NOMO-1 (cell line): ENCODE measurements at regions not wholly inside any gene's neighbourhood (a gene's known extent, or its start where the extent isn't known, plus 50 kb on each side); places are given as distances from the start of the nearest gene placed in this dataset.

Experiments
- DNase-seq, 2 experiments: peaks; one replicate each; lab custom pipeline; 2025; ENCODE audit not compliant: unreplicated experiment in 2 of 2; lab: John Stamatoyannopoulos, UW

DNA sequence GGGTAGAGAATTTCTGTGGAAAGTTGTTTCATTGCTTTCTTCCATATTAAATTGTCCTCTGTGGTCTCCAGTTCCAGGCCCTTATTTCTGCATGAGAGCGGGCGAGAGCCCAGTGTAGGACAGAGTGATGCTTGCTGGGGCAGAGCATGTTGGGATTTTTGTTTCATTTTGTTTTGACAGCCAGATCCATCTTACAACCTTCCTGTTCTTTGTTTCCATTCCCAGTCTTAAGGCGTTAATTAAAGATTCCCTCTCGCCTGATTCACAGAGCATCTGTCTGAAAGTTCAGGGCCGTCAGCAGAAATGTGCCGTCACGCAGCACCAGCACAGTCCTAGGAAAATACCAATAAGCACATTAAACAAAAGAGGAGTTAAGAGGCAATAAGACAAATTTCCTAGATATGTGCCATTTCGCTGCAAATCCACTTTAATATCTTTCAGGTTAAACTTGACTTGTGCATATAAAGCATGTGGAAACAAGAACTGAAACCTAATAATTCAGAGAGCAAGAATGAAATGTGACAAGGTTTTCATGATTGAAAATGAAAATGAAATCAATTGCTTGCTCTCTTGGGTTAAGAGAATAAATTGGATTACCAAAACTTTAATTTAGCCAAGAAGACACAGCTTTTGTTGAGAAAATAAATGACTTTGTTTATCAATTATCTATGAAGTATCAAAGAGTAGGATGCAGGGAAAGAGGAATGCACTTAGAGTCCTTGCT lies 210.7 kb upstream of the SLC10A2 start:
- no peak for DNase-seq

DNA sequence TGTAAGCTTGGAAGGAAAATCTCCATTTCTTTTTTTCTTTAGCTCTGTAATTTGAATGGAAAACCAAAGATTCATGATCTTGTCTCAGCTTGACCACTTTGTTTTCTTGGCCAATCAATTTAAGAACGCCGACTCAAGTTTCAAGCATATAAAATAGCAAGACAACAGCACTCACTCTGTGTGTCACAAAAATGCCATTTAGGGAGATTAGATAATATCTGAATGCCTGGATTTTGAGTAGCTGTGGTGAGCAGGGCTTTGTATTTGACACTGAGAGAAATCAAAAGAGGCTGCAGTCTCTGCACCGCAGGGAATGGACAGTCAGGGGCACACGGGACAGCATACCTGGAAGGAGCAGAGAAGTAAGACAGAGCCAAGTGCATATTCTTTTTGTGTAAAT lies 209.5 kb upstream of the SLC10A2 start:
- no peak for DNase-seq

DNA sequence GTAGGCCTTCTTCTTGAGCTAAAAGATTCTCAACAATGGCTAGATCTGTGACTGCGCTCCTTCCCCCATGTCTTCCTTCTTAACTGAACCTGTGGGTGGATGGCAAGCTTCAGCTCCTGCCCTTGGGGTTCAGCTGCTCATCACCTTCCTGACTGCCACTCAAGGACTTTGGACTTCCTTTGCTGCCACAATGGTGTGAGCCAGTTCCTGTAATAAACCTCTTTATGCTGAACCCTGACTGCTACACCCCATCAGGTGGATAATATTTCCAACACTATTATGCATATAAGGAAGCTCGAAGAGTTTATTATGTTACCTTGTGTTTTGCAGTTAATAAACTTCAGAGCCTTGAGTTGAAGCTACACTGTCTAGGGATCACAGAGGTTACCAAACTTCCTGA lies 208.9 kb upstream of the SLC10A2 start:
- DNase-seq: no peak

DNA sequence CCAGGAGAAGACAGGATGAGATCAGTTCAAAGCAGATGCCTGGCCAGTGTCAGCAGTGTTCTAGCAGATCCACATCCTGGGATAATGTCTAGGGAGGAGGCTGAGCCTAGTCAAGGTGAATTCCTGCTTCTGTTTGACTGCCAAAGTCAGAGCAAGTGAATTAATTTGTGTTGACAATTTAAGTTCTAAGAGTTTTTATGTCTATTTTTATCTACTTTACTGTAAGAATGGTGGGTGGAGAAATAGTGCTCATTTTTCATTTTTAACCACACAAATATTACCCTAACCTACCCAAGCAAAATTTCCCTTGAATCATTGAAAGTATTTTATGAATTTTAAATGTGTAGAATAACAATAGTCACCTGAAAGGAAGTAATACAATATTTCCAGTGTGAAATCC lies 207.6 kb upstream of the SLC10A2 start:
- no peak for DNase-seq

DNA sequence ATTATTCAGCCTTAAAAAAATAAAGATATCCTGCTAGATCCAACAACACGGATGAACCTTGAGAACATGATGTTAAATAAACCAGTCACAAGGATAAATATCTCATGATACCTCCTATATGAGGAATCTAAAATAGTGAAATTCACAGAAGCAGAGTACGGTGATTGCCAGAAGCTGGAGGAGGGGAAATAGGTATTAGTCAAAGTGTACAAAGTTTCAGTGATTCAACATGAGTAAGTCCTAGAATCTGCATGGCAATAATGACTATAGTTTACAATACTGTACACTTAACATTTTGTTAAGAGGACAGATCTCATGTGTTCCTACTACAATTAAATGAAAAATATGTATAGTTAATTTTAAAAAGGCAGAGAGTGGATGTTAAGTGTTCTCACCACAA lies 206.6 kb upstream of the SLC10A2 start:
- no peak for DNase-seq

DNA sequence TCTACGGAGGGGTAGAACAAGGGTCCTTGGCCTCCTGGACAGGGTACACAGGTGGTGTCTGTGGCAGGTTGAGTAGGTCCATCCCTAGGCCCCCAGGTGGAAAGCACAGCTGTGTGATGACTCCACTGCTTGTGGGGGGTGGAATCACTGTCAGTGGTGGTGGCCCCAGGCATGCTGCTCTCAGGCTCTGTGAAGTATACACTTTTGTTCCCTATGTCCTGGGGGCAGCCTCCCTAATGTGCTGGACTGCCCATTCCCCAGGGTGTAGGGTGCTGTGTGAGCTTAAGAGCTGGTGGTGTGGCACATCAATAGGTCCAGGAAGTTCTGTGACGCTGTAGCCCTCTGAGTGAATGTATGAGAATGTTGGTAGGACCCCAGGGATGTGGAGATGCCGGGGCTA lies 197.2 kb upstream of the SLC10A2 start:
- DNase-seq: no peak

DNA sequence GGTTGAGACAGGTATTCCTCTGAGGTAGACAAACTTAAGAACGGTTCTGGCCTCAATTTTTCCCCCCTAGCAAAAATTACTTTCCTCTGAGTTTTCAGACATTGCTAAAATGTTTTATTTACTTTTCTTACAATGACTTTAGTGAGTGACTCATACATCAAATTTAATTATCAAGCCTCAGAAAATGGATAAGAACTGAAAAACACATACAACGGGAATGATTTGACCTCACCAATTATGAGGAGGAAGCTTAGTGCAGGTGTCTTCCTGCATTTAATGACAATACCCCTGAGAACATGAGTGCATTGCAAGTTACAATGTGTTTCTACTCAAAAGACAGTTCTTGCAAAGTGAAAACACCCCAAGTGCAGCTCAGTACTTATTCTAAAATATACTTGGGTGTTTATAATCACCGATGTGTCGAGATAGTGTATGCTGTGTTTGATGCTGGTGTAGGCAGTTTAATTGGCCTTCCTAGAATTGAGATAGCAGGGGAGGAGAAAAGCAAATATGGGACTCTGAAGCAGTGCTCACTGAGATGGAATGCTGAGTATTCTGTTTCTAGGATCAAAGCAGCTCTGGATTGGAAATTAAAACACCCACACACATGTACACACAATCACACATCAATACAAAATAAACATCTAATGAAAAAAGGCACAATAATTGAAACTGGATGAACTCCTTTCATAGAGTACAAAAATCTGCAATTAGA lies 189.5 kb upstream of the SLC10A2 start:
- no peak for DNase-seq

DNA sequence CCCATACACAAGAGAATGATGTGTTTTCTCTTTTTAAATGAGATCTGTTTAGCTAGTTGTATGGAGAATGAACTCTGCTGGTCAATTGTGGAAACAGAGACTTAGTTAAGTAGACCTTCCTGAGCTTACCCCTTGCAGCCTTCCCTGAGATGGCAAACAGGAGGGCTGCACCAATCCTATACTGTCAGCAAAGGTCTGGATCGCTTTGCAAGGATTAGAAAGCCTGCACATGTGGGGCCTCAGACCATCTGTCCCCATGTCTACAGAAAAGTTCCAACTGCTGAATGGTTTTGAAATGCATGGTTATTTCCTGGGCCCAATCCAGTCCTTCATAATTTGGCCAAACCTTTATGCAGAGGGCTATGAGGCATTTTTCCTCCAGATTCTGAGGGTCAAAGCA lies 183.9 kb upstream of the SLC10A2 start:
- no peak for DNase-seq

DNA sequence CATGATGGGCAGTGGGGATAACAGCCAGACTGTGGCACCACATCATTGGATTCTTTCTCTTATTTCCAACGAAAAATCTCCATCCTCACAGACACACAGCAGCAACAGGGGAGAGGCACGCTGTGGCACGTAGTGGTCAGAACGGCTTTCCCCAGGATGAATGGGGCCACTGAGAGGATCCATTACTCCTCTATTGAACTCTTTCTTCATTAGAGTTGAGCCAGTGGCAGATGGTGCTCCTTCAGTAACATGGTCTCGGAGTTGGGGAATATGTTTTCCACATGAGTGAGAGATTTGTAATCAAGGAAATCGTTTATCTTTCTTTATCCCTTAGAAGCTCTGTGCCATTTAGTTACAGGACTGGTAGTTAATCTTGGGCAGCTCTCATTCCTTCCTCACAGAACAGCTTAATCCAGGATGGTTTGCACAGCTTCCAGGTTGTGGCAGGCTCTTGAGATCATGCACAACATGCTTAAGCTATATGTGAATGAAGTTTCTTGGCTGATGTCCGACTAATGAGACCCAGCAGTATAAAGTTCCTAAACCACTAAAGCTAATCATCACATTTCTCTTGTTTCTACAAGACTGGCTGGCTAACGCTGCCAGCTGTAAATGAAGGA lies 180.5 kb upstream of the SLC10A2 start:
- DNase-seq: no peak

DNA sequence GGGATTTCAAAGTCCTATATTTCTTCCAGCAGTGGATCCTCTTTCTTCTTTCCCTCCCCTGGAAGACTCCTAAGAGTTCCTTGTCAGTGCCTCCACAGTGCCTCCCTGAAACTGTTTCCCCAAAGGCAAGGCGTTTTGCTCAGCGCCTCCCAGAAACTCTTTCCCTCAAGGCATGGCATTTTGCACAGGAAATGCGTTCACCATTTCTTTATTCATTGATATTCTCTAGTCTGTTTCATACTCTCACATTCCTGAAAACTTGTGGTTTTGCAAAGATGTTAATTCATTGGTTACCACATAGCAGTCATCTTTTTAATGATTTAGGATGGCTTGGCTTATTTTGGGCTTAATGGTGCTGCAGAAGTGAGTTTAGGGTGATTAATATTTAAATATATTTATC lies 177.3 kb upstream of the SLC10A2 start:
- DNase-seq: no peak

DNA sequence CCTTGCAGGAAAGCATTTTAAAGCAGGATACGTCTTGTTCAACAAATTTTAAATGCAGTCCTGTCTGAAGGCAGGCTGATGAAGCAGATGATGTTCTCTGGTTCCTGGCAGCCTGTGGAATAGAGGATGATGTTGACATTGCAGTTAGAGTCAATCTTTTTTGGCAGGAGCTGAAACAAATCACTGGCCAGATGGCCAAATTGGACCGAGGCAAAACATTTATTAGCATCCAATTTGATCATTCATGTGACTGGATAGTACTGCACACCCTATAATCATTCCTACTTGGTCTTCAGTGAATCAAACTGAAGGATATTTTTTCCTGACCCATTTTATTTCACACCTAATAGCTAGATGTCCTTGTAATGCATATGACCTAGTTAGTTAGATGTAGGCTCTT lies 172.2 kb upstream of the SLC10A2 start:
- no peak for DNase-seq

DNA sequence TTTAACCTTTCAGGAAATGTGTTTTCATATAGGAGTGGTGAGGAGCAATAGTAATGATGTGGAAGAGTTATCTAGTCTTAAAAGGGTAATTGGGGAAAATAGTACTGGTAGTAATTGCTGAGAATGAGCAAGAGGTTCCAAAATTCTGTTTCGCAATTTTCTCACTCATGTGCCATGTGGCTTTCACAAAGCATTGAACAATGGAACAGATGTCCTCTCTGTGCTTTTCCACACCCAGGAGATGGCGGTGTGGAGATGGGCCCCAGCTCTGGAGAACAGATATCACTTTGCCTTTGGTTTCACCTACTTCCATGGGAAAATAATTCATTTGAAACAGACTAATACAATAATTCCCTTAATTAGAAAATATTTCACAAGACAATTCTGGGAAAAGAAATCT lies 170.0 kb upstream of the SLC10A2 start:
- DNase-seq: no peak

DNA sequence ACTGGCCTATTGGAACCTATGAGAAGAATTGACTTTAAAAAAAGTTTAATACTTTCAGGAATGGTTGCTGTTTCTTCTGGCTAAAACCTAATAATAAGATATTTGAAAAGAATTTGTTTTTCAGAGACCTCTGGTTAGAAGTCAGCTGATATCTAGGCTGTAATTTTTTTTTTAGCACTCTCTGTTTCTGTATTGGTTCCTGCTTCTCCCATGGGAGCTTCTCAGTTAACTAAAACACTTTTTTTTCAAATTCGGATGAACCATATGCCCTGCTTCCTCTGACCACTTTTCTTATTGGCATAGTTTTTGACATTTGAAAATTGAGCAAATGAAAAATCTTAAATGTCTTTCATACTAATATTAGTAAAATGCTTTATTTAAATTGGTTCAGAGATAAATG lies 163.5 kb upstream of the SLC10A2 start:
- no peak for DNase-seq

DNA sequence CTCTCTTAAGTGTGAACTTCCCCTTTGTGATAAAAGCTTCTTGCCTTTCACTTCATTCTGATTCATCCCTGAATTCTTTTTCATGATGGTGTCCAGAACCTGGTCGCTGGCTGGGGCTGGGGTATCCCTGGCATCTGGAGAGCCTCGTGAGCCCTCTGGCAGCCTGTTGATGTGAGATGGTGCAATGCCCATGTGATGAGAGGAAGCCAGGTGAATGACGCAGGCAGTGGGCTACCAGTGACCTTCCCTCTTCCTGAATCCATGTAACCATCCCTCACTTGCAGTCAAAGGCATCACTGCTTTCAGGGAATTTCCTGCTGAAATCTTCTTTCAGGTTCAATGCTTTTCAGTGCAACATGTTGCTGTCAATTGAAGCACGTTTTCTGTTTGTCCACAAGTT lies 158.6 kb upstream of the SLC10A2 start:
- DNase-seq: no peak

DNA sequence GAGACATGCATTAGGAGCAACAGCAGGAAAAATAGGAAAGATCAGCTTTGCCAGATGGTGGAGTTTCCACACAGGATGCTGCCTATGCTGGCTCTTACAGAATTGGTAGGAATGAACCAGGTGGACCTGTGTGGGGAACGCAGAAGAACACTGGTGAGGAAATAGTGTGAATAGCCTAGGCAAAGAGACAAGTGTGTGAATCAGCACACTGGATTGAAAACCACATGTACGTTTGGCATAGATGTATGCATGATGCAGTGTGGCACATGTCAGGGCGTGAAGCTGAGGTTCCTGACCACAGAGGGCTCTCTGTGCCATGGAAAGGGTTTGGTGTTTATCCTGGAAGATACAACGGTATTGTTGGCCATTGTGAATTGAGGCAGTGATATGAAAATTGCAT lies 156.5 kb upstream of the SLC10A2 start:
- no peak for DNase-seq

DNA sequence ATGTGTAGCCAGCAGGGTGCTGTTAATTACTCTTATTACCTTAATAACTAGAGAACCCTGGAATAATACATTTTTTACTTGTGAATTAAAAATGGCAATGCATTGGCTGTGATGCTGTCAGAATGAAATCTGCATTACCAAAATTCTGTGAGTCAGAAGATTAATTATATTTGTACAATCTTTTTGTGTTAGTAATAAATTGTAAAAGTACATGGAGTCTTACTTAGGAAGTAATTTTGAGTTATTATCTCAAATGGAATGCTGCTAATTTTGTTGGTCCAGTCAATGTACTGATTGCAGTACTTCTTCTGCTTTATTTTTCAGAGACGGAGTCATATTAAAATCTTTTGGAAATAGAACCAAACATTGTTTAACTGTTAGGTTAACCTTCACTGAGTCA lies 152.0 kb upstream of the SLC10A2 start:
- DNase-seq: no peak

DNA sequence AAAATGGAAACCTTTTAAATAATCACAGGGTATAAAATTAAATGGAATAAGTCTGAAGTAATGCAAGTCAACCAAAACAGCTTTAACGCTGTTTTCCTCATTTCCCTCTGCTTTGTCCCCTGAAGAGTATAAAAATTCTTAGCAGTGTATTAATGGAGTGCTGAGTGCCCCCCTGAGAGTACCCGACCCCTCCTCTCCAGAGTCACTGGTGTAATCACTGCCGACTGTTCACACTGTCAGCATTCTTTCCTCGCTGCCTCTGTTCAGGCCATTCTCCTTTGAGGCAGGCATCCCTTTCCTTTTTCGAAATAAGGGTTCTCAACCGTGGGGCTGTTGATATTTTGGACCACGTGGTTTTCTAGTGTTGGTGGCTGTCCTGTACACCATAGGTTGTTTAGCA lies 146.9 kb upstream of the SLC10A2 start:
- DNase-seq: no peak

DNA sequence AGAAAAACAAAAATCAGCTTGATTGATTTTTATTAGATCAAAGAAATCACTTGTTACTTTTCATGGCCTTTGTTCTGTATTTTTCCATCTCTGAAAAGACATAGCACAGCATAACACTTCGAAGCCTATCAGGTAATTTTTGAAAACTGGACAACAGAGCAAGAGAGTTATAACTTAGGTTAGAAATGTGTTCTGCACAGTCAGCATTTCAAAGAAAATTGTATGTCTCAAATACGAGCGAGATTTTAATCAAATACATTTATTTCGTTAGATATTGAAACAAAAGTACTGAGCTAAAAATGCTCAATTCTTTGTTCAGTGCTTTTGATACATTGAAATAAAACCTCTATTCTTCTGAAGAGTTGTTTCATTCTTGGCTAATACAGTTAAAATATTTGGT lies 144.1 kb upstream of the SLC10A2 start:
- no peak for DNase-seq

DNA sequence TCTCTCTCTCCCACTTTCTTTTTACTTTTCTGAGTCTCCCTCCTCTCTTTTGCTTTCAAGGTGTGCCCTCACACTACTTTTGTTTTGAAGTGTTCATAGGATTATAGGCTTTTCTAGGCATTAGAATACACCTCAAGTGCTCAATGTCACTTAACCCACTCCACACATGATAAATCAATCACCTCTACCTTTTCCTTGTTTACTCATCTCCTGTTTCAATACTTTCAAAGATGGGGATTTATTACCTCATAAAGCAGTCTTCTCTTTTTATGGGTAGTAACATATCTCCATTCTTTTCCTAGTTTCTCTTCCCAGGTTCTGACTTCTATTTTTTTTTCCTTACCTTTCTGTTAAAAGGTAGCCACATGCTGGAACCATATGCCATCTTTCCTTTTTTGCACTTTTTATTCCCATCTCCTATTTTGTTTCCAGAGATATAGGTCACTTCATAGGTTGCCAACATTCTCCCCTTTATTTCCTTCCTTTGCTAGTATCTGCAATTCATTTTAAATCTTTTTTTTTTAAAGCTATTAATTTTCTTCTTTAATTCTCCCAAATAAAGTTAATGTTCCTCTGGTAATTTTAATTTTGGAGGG lies 137.6 kb upstream of the SLC10A2 start:
- no peak for DNase-seq

DNA sequence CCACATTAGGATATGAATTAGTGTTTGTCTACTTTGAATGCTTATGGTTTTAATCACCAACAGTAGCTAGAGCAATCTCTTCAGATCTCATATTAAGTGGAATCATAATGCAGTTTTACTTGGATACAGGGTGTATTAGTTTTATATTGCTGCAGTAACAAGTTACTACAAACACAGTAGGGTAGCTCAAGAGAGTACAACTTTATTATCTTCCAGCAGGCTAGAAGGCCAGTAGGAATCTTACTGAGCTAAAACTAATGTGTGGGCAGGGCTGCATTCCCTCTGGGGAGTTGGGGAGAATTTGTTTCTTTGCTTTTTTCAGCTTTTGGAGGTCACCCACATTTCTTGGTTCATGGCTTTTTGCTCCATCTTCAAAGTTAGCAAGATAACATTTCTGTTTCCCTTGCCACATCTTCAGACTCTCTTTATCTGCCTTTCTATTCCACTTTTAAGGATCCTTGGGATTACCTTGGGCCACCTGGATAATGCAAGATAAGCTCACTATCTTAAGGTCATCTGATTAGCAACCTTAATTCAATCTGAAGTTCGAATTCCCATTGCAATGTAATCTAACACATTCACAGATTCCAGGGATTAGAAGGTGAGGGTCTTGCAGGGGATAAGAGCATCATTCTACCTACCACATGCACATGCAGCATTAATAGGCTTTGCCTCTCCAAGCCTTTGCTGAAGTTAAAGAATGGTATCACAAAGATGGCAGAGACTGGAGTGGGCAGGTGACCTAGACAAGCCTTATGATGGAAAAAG lies 134.1 kb upstream of the SLC10A2 start:
- DNase-seq: no peak
